Panc1 (cell line): ENCODE measurements at regions not wholly inside any gene's neighbourhood (a gene's known extent, or its start where the extent isn't known, plus 50 kb on each side); places are given as distances from the start of the nearest gene placed in this dataset.

ENCODE experiments used
- ATAC-seq: fragments of 200-7000 bp; cut with Tn5 transposase; 2 replicates; pipeline ENCODE4 v1.9.1; 2020; ENCODE audit warnings: mild to moderate bottlenecking, moderate library complexity
- BruUV-seq: library from RNA; stranded (reverse); fragments of 400-500 nt; replicated peaks from 2 replicates; lab custom pipeline; 2021; lab: Mats Ljungman, UMichigan
- CTCF ChIA-PET: fragments of 300-600 bp; sonication (Branson Sonifier 250); formaldehyde crosslinking; loops from one replicate; lab custom pipeline; 2022; ENCODE audit warnings: antibody characterized with exemption; lab: Charles Lee
- POLR2A ChIA-PET: fragments of 300-600 bp; sonication (Branson Sonifier 250); formaldehyde crosslinking; loops from one replicate; lab custom pipeline; 2022; ENCODE audit warnings: antibody characterized with exemption; lab: Charles Lee
- DNase-seq: peaks from one replicate; pipeline ENCODE4 v3.0.0-alpha.2; 2010; ENCODE audit warnings: low read depth, low spot score
- H3K27ac ChIP-seq: 2 replicates; pipeline ENCODE4 v1.5.1; 2011; ENCODE audit warnings: mild to moderate bottlenecking, low read length, inconsistent platforms
- H3K27me3 ChIP-seq: fragments of 200-500 bp; sonication (Bioruptor generic); 2 replicates; pipeline ENCODE4 v1.6.0; 2014; ENCODE audit warnings: low read length, inconsistent platforms; ENCODE audit not compliant: control insufficient read depth, insufficient read depth
- H3K36me3 ChIP-seq: fragments of 200-500 bp; sonication (Bioruptor generic); 2 replicates; pipeline ENCODE4 v1.5.1; 2014; ENCODE audit warnings: inconsistent platforms, mild to moderate bottlenecking, low read length, moderate library complexity; ENCODE audit not compliant: control insufficient read depth, insufficient read depth
- H3K4me1 ChIP-seq: 2 replicates; pipeline ENCODE4 v1.5.1; 2011; ENCODE audit warnings: inconsistent platforms, mild to moderate bottlenecking, low read length, moderate library complexity; ENCODE audit not compliant: control insufficient read depth, insufficient read depth
- H3K4me3 ChIP-seq, 2 experiments: 2 replicates each; pipeline ENCODE4 v1.5.1; 2011 to 2012; ENCODE audit warnings: low read depth in 2 of 2, low read length in 2 of 2, mild to moderate bottlenecking in 2 of 2, inconsistent platforms in 1 of 2, moderate library complexity in 1 of 2
- H3K9me3 ChIP-seq: fragments of 200-500 bp; sonication (Bioruptor generic); 2 replicates; pipeline ENCODE4 v1.5.1; 2014; ENCODE audit warnings: low read depth, mild to moderate bottlenecking, inconsistent platforms, low read length, moderate library complexity; ENCODE audit not compliant: control insufficient read depth, insufficient read depth
- POLR2AphosphoS5 ChIP-seq: IDR thresholded peaks from 2 replicates; pipeline ENCODE4 v1.6.1; 2012; ENCODE audit warnings: mild to moderate bottlenecking, low read depth, low read length, moderate library complexity
- SIN3A ChIP-seq: IDR thresholded peaks from 2 replicates; pipeline ENCODE4 v1.6.1; 2012; ENCODE audit warnings: low read depth, mild to moderate bottlenecking, low read length, moderate library complexity, borderline replicate concordance; ENCODE audit not compliant: insufficient read depth
- TCF7L2 ChIP-seq: IDR thresholded peaks from 2 replicates; pipeline ENCODE4 v1.6.1; 2011; ENCODE audit warnings: mild to moderate bottlenecking, low read depth, low read length, inconsistent platforms
- in situ Hi-C: cut with HindIII; loops from 2 replicates; pipeline ENCODE4 v1.10.0; 2016; ENCODE audit warnings: low sequenced_read_pairs, low pct_unique_long_range_greater_than_20kb
- intact Hi-C: fragments of 100-400 bp; cut with micrococcal nuclease; formaldehyde crosslinking; loops from one replicate; pipeline ENCODE4 v1.10.0; 2022; ENCODE audit not compliant: unreplicated experiment
- TF ChIP-seq, protein P1 (sequence below), 2 experiments: IDR thresholded peaks; 2 replicates each; pipeline ENCODE4 v1.6.1; 2011 to 2012; ENCODE audit warnings: low read depth in 2 of 2, control low read depth in 1 of 2, low read length in 1 of 2, mild to moderate bottlenecking in 1 of 2, moderate library complexity in 1 of 2; ENCODE audit not compliant: insufficient read depth in 1 of 2
- TF ChIP-seq, protein P2 (sequence below): fragments of 450-650 bp; IDR thresholded peaks from 2 replicates; pipeline ENCODE4 v1.5.1; 2017; ENCODE audit warnings: mild to moderate bottlenecking

DNA sequence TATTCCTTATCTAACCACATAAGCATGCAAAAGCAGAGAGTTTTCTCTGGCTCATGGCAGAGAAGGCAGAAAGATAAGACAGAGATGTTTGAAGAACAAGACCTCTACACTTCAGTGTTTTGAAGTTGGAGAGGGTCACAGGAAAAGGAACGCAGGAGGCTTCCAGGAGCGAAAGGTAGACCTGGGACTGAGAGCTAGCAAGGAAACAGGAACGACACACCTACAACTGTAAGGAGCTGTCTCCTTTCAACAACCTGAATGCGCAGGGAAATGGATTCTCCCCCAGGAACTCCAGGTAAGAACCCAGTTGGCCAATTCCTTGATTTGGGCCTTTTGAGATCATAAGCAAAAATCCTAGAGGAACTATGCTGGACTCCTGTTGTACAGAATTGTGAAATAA lies 746.6 kb upstream of the DDX18 start:
- Histone ChIP-seq H3K4me3 (no peak overlapping the region), H3K9me3 (no peaks in the 10 kb centered on the region), H3K27ac (no peak overlapping the region), H3K4me1 (no peaks in the 10 kb centered on the region), H3K27me3 (no peaks in the 10 kb centered on the region), H3K36me3 (no peaks in the 10 kb centered on the region)
- intact Hi-C loops = no loop called here
- no peak for DNase-seq
- ATAC-seq = no peak
- no TSS peak for BruUV-seq
- TF ChIP-seq, protein P1, sequence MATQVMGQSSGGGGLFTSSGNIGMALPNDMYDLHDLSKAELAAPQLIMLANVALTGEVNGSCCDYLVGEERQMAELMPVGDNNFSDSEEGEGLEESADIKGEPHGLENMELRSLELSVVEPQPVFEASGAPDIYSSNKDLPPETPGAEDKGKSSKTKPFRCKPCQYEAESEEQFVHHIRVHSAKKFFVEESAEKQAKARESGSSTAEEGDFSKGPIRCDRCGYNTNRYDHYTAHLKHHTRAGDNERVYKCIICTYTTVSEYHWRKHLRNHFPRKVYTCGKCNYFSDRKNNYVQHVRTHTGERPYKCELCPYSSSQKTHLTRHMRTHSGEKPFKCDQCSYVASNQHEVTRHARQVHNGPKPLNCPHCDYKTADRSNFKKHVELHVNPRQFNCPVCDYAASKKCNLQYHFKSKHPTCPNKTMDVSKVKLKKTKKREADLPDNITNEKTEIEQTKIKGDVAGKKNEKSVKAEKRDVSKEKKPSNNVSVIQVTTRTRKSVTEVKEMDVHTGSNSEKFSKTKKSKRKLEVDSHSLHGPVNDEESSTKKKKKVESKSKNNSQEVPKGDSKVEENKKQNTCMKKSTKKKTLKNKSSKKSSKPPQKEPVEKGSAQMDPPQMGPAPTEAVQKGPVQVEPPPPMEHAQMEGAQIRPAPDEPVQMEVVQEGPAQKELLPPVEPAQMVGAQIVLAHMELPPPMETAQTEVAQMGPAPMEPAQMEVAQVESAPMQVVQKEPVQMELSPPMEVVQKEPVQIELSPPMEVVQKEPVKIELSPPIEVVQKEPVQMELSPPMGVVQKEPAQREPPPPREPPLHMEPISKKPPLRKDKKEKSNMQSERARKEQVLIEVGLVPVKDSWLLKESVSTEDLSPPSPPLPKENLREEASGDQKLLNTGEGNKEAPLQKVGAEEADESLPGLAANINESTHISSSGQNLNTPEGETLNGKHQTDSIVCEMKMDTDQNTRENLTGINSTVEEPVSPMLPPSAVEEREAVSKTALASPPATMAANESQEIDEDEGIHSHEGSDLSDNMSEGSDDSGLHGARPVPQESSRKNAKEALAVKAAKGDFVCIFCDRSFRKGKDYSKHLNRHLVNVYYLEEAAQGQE (IDR thresholded peaks at IDR 0.05; ENCODE audit: insufficient read depth in 1 of 2, low read depth in 2 of 2, low read length in 1 of 2) = no peak
- TF ChIP-seq, protein P2, sequence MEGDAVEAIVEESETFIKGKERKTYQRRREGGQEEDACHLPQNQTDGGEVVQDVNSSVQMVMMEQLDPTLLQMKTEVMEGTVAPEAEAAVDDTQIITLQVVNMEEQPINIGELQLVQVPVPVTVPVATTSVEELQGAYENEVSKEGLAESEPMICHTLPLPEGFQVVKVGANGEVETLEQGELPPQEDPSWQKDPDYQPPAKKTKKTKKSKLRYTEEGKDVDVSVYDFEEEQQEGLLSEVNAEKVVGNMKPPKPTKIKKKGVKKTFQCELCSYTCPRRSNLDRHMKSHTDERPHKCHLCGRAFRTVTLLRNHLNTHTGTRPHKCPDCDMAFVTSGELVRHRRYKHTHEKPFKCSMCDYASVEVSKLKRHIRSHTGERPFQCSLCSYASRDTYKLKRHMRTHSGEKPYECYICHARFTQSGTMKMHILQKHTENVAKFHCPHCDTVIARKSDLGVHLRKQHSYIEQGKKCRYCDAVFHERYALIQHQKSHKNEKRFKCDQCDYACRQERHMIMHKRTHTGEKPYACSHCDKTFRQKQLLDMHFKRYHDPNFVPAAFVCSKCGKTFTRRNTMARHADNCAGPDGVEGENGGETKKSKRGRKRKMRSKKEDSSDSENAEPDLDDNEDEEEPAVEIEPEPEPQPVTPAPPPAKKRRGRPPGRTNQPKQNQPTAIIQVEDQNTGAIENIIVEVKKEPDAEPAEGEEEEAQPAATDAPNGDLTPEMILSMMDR = no peak
- TF ChIP-seq POLR2AphosphoS5 (no peak), SIN3A (no peak), TCF7L2 (no peak)
- POLR2A ChIA-PET = no interaction called here
- CTCF ChIA-PET = no interaction called here
- in situ Hi-C loops = no loop called here

DNA sequence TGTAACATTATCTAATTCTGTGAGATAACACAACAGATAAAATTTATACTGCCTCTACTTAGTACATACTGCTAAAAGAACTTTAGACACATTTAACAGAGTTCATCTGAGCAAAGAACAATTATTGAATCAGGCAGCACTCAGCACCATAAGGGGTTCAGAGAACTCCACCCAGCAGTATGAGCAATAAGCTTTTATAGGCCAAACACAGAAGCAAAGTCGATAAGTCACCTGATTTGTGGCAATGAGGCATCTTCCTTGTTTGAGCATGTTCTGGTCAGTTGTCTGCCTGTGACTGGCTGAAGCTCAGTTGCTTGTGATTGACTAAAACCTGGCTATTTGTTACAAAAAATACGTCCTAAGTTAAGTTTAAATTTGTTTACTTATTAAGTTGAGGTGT lies 746.1 kb upstream of the DDX18 start:
- no peaks in the 10 kb centered on the region for H3K4me1 ChIP-seq
- ChIA-PET CTCF (no interaction called here), POLR2A (no interaction called here)
- DNase-seq (no peak), ATAC-seq (no peak)
- in situ Hi-C loops = no loop called here
- no peak for TF ChIP-seq TCF7L2
- TF ChIP-seq POLR2AphosphoS5 = no peak
- TF ChIP-seq, protein P2 = no peak
- intact Hi-C loops = no loop called here
- no TSS peak for BruUV-seq
- H3K4me3 ChIP-seq = no peak overlapping the region
- no peaks in the 10 kb centered on the region for H3K9me3 ChIP-seq
- no peak overlapping the region for H3K27ac ChIP-seq
- no peaks in the 10 kb centered on the region for H3K36me3 ChIP-seq
- no peaks in the 10 kb centered on the region for H3K27me3 ChIP-seq
